ENCODE measurements at regions not wholly inside any gene's neighbourhood (a gene's known extent, or its start where the extent isn't known, plus 50 kb on each side); places are given as distances from the start of the nearest gene placed in this dataset.

DNA sequence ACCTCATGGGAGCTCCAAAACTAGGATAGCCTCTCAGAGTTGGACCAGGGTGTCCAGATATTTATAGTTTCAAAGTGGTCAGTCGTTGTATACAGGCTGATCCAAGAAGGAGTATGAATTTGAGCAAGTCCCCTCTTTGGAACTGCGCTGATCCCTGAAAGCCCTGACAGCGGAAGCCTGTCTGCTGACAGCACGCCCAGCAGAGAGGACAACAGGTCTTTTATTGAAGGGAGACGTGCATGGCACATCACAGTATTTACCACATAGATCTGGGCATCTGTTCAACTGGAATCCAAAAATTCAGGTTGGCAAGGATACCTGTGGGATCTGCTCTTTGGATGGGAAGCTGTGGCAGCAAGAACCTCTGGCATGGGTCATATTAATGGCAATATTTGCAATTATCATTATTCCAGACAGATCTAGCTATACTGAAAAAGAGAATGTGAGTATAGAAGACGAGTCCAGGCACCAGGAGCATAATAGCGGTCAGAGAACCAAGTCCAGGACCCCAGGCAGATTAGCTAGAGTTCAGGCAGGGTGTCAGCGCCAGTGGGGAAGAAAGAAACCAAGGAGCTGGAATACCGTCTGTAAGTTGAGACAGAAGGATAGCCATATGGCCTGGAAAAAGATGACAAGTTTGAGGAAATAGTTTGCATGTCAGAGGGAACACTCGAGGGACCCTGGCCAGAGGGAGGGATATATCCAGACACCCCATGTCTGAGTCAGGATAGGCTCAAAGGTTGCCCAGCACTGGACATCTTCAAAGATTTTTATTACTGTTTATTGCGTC lies 260.4 kb upstream of the FANCL start:
- Histone ChIP-seq H3F3A (ENCODE audit: insufficient read depth, low read length, poor library complexity, severe bottlenecking) (no peaks in the 10 kb centered on the region), H4K20me1 (ENCODE audit: insufficient read depth) (no peaks in the 10 kb centered on the region), H3K9me3 (ENCODE audit: low read length) (no peaks in the 10 kb centered on the region), H3K9me2 (ENCODE audit: insufficient read depth, low read length) (no peaks in the 10 kb centered on the region), H3K9ac (ENCODE audit: low read length) (no peak overlapping the region), H2AFZ (ENCODE audit: low read depth, low read length) (no peak overlapping the region), H3K79me2 (replicated peaks; ENCODE audit: insufficient read depth, low read length) (no peaks in the 10 kb centered on the region), H3K36me3 (ENCODE audit: insufficient read depth, low read length) (no peaks in the 10 kb centered on the region), H3K27ac (ENCODE audit: low read length) (no peak overlapping the region), H3K4me2 (ENCODE audit: low read length) (no peak overlapping the region), H3K4me3 (ENCODE audit: low read length) (no peak overlapping the region), H3K27me3 (ENCODE audit: insufficient read depth, low read depth, low read length) (no peaks in the 10 kb centered on the region)
- TF ChIP-seq EP300 (conservative IDR thresholded peaks at IDR 0.05; ENCODE audit: poor library complexity, severe bottlenecking) (no peak), RAD21 (conservative IDR thresholded peaks at IDR 0.05) (no peak), EZH2 (IDR thresholded peaks at IDR 0.05; ENCODE audit: borderline replicate concordance, insufficient read depth, low read length, poor library complexity, severe bottlenecking) (no peak), MXI1 (conservative IDR thresholded peaks at IDR 0.05; ENCODE audit: poor library complexity, severe bottlenecking) (no peak), SMC3 (conservative IDR thresholded peaks at IDR 0.05; ENCODE audit: poor library complexity) (no peak), TAF1 (IDR thresholded peaks at IDR 0.05; ENCODE audit: low read depth) (no peak), POLR2AphosphoS5 (IDR thresholded peaks at IDR 0.05) (no peak)
- TF ChIP-seq, protein P1, sequence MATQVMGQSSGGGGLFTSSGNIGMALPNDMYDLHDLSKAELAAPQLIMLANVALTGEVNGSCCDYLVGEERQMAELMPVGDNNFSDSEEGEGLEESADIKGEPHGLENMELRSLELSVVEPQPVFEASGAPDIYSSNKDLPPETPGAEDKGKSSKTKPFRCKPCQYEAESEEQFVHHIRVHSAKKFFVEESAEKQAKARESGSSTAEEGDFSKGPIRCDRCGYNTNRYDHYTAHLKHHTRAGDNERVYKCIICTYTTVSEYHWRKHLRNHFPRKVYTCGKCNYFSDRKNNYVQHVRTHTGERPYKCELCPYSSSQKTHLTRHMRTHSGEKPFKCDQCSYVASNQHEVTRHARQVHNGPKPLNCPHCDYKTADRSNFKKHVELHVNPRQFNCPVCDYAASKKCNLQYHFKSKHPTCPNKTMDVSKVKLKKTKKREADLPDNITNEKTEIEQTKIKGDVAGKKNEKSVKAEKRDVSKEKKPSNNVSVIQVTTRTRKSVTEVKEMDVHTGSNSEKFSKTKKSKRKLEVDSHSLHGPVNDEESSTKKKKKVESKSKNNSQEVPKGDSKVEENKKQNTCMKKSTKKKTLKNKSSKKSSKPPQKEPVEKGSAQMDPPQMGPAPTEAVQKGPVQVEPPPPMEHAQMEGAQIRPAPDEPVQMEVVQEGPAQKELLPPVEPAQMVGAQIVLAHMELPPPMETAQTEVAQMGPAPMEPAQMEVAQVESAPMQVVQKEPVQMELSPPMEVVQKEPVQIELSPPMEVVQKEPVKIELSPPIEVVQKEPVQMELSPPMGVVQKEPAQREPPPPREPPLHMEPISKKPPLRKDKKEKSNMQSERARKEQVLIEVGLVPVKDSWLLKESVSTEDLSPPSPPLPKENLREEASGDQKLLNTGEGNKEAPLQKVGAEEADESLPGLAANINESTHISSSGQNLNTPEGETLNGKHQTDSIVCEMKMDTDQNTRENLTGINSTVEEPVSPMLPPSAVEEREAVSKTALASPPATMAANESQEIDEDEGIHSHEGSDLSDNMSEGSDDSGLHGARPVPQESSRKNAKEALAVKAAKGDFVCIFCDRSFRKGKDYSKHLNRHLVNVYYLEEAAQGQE (IDR thresholded peaks at IDR 0.05; ENCODE audit: borderline replicate concordance) = no peak
- TF ChIP-seq, protein P2, sequence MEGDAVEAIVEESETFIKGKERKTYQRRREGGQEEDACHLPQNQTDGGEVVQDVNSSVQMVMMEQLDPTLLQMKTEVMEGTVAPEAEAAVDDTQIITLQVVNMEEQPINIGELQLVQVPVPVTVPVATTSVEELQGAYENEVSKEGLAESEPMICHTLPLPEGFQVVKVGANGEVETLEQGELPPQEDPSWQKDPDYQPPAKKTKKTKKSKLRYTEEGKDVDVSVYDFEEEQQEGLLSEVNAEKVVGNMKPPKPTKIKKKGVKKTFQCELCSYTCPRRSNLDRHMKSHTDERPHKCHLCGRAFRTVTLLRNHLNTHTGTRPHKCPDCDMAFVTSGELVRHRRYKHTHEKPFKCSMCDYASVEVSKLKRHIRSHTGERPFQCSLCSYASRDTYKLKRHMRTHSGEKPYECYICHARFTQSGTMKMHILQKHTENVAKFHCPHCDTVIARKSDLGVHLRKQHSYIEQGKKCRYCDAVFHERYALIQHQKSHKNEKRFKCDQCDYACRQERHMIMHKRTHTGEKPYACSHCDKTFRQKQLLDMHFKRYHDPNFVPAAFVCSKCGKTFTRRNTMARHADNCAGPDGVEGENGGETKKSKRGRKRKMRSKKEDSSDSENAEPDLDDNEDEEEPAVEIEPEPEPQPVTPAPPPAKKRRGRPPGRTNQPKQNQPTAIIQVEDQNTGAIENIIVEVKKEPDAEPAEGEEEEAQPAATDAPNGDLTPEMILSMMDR (IDR thresholded peaks at IDR 0.05; ENCODE audit: poor library complexity, severe bottlenecking) = no peak

DNA sequence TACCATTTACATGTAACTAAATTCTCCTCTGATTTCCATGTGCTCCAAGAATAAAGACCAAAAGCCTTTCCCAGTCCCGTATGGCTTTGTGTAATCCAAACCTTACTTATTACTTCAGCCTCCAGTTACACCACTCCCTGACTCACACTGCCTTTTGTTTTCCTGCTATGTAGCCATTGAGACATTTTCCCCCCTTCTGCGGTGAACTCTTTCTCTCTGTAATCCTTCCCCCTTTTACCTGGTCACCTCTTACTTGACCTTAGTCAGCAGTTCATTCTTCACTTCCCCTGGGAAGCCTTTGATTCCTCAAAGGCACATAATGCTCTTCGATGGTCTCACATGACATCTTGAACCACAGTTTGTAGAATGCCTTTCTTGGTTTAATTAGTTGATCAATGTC lies 256.0 kb upstream of the FANCL start:
- Histone ChIP-seq H3K4me2 (ENCODE audit: low read length) (no peak overlapping the region), H3K9me2 (ENCODE audit: insufficient read depth, low read length) (no peaks in the 10 kb centered on the region), H3K27me3 (ENCODE audit: insufficient read depth, low read depth, low read length) (no peaks in the 10 kb centered on the region), H3K4me3 (ENCODE audit: low read length) (no peak overlapping the region), H3K9ac (ENCODE audit: low read length) (no peak overlapping the region), H3F3A (ENCODE audit: insufficient read depth, low read length, poor library complexity, severe bottlenecking) (no peaks in the 10 kb centered on the region), H3K9me3 (ENCODE audit: low read length) (no peaks in the 10 kb centered on the region), H3K27ac (ENCODE audit: low read length) (no peak overlapping the region), H3K36me3 (ENCODE audit: insufficient read depth, low read length) (no peaks in the 10 kb centered on the region), H3K79me2 (replicated peaks; ENCODE audit: insufficient read depth, low read length) (no peaks in the 10 kb centered on the region), H4K20me1 (ENCODE audit: insufficient read depth) (no peaks in the 10 kb centered on the region), H2AFZ (ENCODE audit: low read depth, low read length) (no peak overlapping the region)
- TF ChIP-seq TAF1 (IDR thresholded peaks at IDR 0.05; ENCODE audit: low read depth) = no peak
- TF ChIP-seq, protein P1 (IDR thresholded peaks at IDR 0.05; ENCODE audit: borderline replicate concordance) = no peak
- no peak for TF ChIP-seq SMC3 (conservative IDR thresholded peaks at IDR 0.05; ENCODE audit: poor library complexity)
- TF ChIP-seq, protein P2 (IDR thresholded peaks at IDR 0.05; ENCODE audit: poor library complexity, severe bottlenecking) = no peak
- no peak for TF ChIP-seq RAD21 (conservative IDR thresholded peaks at IDR 0.05)
- no peak for TF ChIP-seq EP300 (conservative IDR thresholded peaks at IDR 0.05; ENCODE audit: poor library complexity, severe bottlenecking)
- no peak for TF ChIP-seq MXI1 (conservative IDR thresholded peaks at IDR 0.05; ENCODE audit: poor library complexity, severe bottlenecking)
- TF ChIP-seq POLR2AphosphoS5 (IDR thresholded peaks at IDR 0.05) = no peak
- TF ChIP-seq EZH2 (IDR thresholded peaks at IDR 0.05; ENCODE audit: borderline replicate concordance, insufficient read depth, low read length, poor library complexity, severe bottlenecking) = no peak
